SK-N-SH treated with all-trans-retinoic acid at 6 μM for 48 hours (cell line): ENCODE measurements at regions not wholly inside any gene's neighbourhood (a gene's known extent, or its start where the extent isn't known, plus 50 kb on each side); places are given as distances from the start of the nearest gene placed in this dataset.

Experiments
- SNAI2 ChIP-seq: fragments of 250-450 bp; sonication (Bioruptor Pico); IDR thresholded peaks from 2 replicates; pipeline ENCODE4 v1.5.0; 2020; ENCODE audit warnings: mild to moderate bottlenecking, moderate library complexity
- ZC3H10 ChIP-seq: fragments of 250-450 bp; sonication (Bioruptor Pico); IDR thresholded peaks from 2 replicates; pipeline ENCODE4 v1.5.1; 2021; ENCODE audit warnings: mild to moderate bottlenecking, moderate library complexity
- ZFP30 ChIP-seq: fragments of 450-650 bp; formaldehyde crosslinking; IDR thresholded peaks from 2 replicates; pipeline ENCODE4 v1.5.0; 2022; ENCODE audit warnings: mild to moderate bottlenecking, moderate library complexity
- TF ChIP-seq, protein P1 (sequence below): fragments of 250-450 bp; sonication (Bioruptor Pico); IDR thresholded peaks from 2 replicates; pipeline ENCODE4 v1.8.0; 2021; ENCODE audit warnings: low read depth, mild to moderate bottlenecking, moderate library complexity, borderline replicate concordance
- TF ChIP-seq, protein P2 (sequence below): fragments of 250-450 bp; sonication (Bioruptor Pico); IDR thresholded peaks from 2 replicates; pipeline ENCODE4 v1.8.0; 2020; ENCODE audit warnings: mild to moderate bottlenecking, moderate library complexity, borderline replicate concordance

DNA sequence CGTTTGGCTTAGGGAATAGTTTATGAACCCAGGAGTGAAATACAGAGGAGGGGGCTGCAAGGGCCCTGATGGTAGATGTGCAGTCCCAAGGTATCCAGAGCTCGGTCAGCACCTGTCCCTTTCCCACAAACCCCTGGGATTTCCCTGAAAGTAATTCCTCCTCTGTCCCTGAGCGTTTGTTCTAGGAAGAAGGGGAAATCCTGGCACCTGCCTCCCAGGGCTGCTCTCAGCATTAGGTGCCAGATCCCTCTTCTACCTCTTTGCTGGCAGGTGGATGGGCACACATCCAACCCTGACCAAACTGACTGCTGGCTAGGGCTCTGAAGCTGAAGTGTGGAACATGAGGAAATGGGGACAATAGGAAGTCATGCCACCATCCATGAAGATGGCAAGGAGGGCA lies 824.0 kb downstream of the SLC4A3 start:
- no peak for TF ChIP-seq SNAI2 (CRISPR knock-in tag)
- TF ChIP-seq, protein P1, sequence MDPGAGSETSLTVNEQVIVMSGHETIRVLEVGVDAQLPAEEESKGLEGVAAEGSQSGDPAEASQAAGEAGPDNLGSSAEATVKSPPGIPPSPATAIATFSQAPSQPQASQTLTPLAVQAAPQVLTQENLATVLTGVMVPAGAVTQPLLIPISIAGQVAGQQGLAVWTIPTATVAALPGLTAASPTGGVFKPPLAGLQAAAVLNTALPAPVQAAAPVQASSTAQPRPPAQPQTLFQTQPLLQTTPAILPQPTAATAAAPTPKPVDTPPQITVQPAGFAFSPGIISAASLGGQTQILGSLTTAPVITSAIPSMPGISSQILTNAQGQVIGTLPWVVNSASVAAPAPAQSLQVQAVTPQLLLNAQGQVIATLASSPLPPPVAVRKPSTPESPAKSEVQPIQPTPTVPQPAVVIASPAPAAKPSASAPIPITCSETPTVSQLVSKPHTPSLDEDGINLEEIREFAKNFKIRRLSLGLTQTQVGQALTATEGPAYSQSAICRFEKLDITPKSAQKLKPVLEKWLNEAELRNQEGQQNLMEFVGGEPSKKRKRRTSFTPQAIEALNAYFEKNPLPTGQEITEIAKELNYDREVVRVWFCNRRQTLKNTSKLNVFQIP (CRISPR knock-in tag), result no peak
- TF ChIP-seq, protein P2, sequence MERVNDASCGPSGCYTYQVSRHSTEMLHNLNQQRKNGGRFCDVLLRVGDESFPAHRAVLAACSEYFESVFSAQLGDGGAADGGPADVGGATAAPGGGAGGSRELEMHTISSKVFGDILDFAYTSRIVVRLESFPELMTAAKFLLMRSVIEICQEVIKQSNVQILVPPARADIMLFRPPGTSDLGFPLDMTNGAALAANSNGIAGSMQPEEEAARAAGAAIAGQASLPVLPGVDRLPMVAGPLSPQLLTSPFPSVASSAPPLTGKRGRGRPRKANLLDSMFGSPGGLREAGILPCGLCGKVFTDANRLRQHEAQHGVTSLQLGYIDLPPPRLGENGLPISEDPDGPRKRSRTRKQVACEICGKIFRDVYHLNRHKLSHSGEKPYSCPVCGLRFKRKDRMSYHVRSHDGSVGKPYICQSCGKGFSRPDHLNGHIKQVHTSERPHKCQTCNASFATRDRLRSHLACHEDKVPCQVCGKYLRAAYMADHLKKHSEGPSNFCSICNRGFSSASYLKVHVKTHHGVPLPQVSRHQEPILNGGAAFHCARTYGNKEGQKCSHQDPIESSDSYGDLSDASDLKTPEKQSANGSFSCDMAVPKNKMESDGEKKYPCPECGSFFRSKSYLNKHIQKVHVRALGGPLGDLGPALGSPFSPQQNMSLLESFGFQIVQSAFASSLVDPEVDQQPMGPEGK (CRISPR knock-in tag), result no peak
- TF ChIP-seq ZFP30 (CRISPR knock-in tag), result no peak
- no peak for TF ChIP-seq ZC3H10 (CRISPR knock-in tag)
